Ovary (tissue), 3 donors: ENCODE measurements at regions not wholly inside any gene's neighbourhood (a gene's known extent, or its start where the extent isn't known, plus 50 kb on each side); places are given as distances from the start of the nearest gene placed in this dataset.

ENCODE experiments used
- EP300 ChIP-seq: sonication (generic); formaldehyde crosslinking; IDR thresholded peaks from one replicate; pipeline ENCODE4 v1.6.1; 2017; ENCODE audit warnings: antibody characterized with exemption
- POLR2A ChIP-seq: fragments of 450-650 bp; IDR thresholded peaks from one replicate; pipeline ENCODE4 v1.6.1; 2017; ENCODE audit warnings: antibody characterized with exemption, mild to moderate bottlenecking, moderate library complexity
- TF ChIP-seq, protein P1 (sequence below), 3 donors: fragments of 450-650 bp in 2 of 3; fragments of 200-600 bp in 1 of 3; IDR thresholded peaks; one replicate each; pipeline versions ENCODE4 v1.5.1 to v1.8.0; 2016 to 2022; ENCODE audit warnings: antibody characterized with exemption in 3 of 3, mild to moderate bottlenecking in 1 of 3
- donor health status: DM: no; HTN: no; CAD: no.

DNA sequence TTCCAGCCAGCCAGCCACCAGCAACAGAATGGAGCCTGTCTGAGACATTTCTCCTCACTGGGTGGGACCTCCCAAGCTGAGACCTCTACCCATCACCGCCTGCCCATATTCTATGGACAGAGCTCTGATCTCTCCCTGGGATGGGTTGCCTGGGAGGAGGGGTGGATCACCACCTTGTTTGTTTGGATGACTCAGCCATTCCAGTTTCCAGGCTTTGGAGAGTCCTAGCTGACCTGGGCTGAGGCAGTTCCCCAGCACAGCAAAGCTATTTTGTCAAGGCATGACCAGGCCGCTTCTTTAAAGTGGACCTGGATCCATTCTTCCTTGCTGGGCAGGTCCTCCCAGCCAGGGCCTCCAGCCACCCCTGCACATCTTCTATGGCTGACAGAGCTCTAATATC is 982.3 kb downstream of the DNAJB9 start:
- TF ChIP-seq, protein P1, sequence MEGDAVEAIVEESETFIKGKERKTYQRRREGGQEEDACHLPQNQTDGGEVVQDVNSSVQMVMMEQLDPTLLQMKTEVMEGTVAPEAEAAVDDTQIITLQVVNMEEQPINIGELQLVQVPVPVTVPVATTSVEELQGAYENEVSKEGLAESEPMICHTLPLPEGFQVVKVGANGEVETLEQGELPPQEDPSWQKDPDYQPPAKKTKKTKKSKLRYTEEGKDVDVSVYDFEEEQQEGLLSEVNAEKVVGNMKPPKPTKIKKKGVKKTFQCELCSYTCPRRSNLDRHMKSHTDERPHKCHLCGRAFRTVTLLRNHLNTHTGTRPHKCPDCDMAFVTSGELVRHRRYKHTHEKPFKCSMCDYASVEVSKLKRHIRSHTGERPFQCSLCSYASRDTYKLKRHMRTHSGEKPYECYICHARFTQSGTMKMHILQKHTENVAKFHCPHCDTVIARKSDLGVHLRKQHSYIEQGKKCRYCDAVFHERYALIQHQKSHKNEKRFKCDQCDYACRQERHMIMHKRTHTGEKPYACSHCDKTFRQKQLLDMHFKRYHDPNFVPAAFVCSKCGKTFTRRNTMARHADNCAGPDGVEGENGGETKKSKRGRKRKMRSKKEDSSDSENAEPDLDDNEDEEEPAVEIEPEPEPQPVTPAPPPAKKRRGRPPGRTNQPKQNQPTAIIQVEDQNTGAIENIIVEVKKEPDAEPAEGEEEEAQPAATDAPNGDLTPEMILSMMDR (IDR thresholded peaks at IDR 0.05): no peak
- no peak for TF ChIP-seq EP300
- TF ChIP-seq POLR2A: no peak
